Suprapubic skin (tissue), 3 donors: ENCODE measurements at regions not wholly inside any gene's neighbourhood (a gene's known extent, or its start where the extent isn't known, plus 50 kb on each side); places are given as distances from the start of the nearest gene placed in this dataset.

ENCODE experiments used
- CTCF ChIP-seq, 2 donors: fragments of 200-600 bp in 1 of 2; fragments of 450-650 bp in 1 of 2; sonication (generic) in 1 of 2; IDR thresholded peaks; one replicate each; pipeline ENCODE4 v1.5.1; 2016 to 2019; ENCODE audit warnings: antibody characterized with exemption in 2 of 2, mild to moderate bottlenecking in 1 of 2, moderate library complexity in 1 of 2
- POLR2A ChIP-seq, 2 donors: fragments of 450-650 bp; IDR thresholded peaks; one replicate each; pipeline ENCODE4 v1.6.1; 2017; ENCODE audit warnings: antibody characterized with exemption in 2 of 2, mild to moderate bottlenecking in 2 of 2, moderate library complexity in 2 of 2

GRCh38 chr6:115704028-115704427 is 356.7 kb downstream of the FRK start:
- TF ChIP-seq CTCF (IDR thresholded peaks at IDR 0.05) (no peak), POLR2A (IDR thresholded peaks at IDR 0.05) (no peak)
